ENCODE measurements at regions not wholly inside any gene's neighbourhood (a gene's known extent, or its start where the extent isn't known, plus 50 kb on each side); places are given as distances from the start of the nearest gene placed in this dataset.
"Not testable (repeated sequence)": the region's sequence is repeated elsewhere in the genome, so short reads cannot be mapped to it uniquely, and the experiment has no call there.

DNA sequence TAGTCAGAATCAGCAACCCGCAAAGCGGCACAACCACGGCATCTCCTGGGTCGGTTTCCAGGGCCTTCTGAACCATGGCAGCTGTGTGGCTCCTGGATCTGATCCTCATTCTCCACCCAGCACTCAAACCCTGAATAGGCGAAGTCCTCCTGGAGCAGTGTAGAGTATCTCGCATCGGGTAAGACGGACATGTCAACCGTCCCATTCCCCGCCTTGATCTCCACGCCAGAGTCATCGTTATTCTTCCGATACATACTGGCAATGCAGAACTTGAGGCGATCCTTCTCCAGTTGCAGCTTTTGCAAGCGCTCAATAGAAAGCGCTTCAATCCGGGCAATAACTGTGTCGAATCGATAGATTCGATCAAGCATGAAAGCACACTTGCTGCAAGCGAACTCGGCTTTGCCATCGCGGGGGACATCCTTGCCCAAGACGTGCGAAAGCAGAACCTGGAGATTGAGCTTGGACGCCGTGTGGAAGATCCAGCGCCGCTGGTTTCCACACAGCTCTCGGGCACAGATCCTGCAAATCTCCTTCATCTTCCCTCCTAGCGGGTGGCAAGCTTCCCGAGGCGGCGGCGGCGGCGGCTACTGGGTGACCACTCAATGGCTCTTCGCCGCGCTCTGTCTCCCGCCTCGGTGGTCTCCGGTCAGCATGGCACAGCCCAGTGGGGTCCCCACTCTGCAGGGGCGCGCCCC lies 142.9 kb downstream of the NBPF8 start:
- peak in 1 of 2 donors; percentile 0 for DNase-seq

DNA sequence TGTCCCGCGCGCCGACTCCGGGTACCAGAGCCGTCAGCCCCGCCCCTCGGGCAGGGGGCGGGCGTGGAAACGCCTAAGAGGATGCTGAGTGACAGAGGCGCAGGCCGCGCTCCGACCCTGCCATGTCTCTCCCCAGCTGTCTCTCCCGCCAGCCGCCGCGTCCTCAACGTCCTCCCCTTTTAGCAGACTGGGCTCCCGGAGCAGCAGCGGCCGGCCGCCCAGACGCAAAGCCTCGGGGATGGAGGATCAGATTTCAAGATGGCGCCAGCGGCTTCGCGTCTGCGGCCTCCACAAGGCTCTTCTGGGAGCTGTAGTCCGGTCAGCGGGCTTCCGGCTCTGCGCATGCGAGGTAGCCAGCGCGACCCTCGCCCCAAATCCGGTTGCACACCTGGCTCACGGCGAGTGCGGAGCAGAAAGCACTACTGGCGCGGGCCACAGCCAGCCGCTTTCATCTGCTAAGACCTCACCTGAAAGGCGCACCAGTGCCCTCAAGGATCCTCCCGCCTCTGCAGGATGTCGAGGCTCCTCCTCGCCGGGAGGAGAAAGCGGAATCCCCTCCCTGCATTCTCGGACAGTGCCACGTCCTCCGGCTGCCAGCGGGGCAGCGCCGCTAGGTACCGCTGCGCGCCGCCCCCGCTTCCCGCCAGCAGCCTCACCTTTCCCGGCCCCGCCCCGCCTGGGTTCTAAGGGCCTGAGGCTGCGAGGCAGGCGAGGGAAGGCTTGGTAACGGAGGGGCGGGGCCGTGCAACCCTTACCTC lies 143.6 kb downstream of the NBPF8 start:
- peak; percentile 36 to 51 for DNase-seq

DNA sequence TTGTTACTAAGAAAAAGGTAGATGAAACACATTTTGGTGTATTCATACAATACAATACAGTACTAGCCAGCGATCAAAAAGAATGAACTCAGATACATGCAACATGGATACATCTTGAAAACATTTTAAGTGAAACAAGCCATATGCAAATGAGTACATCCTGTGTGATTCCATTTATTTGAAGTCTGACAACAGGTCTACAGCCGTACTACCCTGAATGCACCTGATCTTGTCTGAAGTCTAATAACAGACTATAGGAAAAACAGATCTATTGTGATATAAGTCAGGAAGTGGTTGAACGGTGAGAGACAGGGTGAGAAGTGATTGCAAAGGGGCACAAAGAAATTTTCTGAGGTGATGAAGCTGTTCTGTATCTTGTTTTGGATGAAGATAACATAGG lies 146.9 kb downstream of the NBPF8 start:
- not testable (repeated sequence) for DNase-seq

DNA sequence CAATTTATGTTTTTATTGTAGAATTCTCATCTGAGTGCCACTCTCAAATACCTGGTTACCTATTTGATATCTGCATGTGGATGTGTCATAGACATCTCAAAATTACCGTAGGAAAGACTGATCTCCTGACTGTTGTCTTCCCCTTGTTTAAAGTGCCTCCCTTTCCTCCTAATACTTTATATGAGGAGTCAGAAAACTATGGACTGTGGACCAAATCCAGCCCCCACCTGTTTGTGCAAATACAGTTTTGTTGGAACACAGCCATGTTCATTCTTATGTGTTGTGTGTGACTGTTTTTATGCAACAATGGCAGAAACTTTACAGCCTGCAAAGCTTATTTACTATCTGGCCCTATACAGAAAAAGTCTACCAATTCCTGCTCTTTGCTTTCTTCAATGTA lies 150.6 kb downstream of the NBPF8 start:
- DNase-seq, result not testable (repeated sequence)

DNA sequence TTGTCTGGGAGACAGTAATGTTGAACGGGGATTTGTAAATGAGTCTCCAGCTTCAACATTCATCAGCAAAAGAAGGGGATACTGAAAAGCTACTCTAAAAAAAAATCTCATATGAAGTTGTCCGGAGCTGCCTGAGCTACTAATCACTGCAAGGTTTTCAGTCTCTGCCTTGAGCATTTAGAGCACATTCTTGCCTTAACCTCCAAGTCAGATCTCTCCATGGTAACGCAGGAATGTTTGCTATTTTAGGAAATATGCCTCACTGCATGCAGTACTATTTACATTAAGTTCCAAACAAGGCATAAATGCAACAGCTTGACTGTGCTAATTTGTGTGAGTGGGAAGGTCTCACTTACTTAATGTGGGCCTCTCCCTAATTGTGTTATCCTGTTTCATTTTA lies 152.8 kb downstream of the NBPF8 start:
- DNase-seq, result not testable (repeated sequence)

DNA sequence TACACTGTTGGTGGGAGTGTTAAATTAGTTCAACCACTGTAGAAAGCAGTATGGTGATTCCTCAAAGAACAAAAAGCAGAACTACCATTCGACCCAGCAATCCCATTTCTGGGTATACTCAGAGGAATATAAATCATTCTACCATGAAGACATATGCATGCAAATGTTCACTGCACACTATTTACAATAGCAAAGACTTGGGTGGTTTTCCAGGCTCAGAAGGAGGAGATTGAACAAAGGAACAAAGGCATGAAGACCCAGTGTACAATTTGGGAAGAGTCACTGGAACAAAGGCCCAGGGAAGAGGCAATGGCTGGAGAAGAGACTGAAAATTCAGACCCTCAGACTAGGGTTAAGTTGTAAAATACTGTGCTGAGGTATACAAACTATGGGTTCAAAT lies 148.5 kb upstream of the NBPF26 start:
- not testable (repeated sequence) for DNase-seq

DNA sequence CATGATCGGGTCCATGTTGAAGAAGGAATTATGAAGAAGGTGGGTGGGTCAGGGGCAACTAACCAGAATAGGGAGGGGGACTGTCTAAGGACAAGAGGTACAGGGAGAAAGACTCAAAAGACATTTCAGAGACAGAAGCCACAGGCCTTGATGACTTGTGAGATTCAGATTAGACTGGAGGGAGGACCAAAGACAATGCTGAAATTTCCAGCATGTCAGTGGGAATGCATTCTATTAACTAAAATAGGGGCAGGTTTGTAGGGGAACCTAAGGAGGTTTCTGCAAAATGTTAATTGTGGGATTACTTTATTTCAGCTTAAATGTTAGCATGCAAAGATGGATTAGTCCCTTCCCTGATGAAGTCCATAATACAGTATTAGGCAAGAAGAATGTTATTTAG lies 141.6 kb upstream of the NBPF26 start:
- DNase-seq, result not testable (repeated sequence)

DNA sequence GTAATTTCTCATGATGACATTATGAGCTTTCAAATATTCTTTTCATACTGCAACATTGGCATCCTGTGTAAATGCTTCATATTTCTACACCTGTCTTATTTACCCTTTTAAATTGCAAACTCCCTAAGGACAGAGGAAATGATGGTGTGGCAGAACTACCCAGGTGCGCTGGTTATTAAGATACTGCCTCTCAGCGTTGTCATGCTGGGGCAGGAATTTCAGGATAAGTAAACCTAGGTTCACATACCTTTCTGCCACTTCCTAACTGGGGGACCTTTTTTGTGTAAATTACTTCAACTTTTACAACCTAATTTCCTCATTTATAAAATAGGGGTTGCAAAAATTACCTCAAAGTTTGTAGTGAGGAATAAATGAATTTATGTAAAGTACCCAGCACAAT lies 137.7 kb upstream of the NBPF26 start:
- DNase-seq, result not testable (repeated sequence)

DNA sequence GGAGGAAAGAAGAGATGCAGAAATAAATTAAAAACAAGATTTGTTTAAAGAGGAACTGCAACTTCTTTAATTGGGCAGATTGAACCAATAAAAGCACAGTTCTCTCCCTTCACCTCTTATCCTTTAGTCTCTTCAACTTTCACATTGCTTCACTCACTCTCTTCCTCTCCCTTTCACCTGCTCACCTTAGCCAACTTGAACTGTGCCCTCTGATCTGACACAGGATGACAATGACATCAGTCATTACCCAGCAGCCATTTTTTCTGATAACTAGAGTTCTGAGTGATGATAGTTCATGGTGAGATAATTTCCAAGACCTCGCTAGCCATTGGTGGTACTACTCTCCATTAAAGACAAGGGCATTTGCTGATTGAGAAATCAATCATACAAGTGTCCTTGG lies 134.9 kb upstream of the NBPF26 start:
- not testable (repeated sequence) for DNase-seq

DNA sequence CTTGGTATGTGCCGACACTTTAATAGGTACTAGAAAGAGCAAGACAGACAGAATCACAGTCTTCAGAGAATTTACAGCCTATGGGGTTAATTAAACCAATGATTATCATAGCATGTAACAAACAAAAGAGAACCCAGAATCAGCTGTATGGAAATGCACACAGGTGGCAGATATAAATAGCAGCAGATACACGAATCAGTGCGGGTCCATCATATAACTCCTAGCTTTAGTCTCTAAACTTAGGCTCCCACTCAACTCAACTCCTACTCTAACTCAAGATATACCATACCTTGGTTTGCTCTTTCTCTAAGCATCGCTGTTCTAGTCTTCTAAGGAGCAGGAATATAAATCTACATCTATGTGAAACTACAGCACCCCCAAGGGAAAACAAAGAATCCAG lies 132.0 kb upstream of the NBPF26 start:
- DNase-seq, result not testable (repeated sequence)

DNA sequence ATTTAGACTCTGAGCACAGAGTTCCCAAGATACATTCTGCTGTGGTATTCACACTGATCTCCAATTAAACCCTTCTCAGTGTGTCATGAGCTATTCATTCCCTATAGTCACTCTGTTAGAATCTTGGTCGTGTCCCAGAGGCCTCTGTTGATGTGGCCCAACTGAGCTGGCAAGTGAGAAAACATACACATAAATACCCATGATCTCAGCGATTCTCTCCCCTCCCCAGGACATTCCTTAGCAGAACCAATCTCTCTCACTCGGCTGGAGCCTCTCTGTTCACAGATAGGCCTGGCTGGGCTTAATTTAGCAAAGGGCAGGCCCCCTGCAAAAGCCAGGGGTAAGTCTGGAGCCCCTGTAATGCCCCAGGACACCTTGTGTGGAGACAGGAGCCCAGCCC lies 130.8 kb upstream of the NBPF26 start:
- not testable (repeated sequence) for DNase-seq

DNA sequence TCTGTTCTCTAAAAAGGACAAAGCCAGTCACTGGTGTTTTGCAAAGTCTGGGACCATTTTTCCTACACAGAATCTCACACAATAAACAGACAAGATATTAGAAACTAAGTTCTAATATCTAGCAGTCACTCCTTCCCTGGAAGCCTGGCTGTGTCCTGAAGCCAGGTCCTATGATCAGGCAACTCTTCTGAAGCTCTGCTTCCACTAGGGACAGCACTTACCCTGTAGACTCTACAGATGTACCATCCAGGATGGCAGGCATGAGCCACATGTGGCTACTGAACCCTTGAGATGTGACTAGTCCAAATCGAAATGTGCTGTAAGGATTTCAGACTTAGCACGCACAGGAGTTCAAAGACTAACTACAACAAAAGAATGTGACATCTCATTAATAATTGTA lies 130.1 kb upstream of the NBPF26 start:
- DNase-seq, result not testable (repeated sequence)

DNA sequence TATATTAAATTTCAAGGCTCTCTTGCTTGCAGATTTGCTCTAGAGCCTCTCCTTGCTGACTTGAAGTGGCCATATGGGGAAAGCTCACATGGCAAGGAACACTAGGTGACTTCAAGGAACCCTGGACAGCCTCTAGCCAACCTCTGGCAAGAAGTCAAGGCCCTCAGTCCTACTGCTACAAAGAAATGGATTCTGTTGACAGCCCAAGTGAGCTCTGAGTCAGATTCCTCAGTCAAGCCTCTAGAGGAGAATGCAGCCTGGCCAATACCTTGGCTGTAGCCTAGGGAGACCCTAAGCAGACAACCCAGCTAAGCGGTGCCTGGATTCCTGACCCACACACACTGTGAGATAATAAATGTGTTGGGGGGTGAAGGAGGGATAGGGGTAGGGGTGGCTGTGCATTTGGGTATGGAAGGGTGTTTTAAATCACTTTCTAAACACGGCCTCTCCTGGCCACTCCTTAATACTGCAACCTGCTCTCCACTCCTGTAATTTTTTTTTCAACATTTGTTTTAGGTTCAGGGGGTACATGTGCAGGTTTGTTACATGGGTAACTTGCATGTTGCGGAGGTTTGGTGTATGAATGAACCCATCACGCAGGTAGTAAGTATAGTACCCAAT lies 125.3 kb upstream of the NBPF26 start:
- not testable (repeated sequence) for DNase-seq

DNA sequence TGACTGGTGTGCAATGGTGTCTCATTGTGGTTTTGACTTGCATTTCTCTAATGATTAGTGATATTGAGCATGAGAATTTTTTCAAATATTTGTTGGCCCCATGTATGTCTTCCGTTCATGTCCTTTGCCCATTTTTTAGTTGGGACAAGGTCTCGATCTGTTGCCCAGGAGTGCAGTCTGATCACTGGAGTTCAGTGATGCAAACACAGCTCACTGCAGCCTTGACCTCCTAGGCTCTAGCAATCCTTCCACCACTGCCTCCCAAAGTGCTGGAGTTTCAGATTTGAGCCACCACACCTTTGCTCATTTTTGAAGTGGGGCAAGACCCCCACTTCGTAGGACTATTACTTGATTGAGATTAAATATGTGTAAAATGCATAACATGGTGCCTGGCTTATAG lies 124.2 kb upstream of the NBPF26 start:
- DNase-seq, result not testable (repeated sequence)

DNA sequence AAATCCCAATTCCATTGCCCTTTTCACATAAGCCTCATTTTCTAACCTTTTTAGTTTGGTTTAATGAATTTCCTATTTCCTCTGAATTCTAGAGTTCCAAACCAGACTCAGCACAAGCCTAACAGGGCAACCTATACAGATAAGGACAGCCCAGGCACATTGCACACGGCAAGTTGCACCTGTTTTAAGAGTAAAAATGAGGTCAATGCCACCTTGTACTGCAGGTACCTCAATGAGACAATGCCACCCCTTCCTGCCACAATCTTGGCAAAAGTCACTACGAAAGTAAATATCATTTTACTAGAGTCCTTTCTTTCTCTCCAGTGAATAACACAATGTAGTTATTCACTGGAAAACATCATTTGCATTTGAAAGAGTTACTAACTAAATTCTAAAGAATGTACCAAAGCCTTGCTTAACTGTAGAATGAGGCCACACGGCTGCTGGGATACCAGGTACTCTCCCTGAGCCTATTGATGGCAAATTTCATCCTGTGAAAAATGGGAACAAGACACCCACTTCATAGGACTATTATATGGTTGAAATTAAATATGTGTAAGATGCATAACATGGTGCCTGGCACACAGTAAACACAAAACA lies 123.2 kb upstream of the NBPF26 start:
- not testable (repeated sequence) for DNase-seq

DNA sequence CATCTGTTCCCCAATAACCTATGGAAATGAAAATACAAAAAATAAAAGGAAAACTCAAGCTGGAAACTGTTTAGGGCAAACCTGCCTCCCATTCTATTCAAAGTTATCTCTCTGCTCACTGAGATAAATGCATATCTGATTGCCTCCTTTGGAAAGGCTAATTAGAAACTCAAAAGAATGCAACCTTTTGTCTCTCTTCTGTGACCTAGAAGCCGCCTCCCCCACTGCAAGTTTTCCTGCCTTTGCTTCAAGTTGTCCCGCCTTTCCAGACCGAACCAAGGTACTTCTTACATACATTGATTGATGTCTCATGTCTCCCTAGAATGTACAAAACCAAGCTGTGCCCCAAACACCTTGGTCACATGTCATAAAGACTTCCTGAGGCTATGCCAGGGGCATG lies 115.9 kb upstream of the NBPF26 start:
- not testable (repeated sequence) for DNase-seq

DNA sequence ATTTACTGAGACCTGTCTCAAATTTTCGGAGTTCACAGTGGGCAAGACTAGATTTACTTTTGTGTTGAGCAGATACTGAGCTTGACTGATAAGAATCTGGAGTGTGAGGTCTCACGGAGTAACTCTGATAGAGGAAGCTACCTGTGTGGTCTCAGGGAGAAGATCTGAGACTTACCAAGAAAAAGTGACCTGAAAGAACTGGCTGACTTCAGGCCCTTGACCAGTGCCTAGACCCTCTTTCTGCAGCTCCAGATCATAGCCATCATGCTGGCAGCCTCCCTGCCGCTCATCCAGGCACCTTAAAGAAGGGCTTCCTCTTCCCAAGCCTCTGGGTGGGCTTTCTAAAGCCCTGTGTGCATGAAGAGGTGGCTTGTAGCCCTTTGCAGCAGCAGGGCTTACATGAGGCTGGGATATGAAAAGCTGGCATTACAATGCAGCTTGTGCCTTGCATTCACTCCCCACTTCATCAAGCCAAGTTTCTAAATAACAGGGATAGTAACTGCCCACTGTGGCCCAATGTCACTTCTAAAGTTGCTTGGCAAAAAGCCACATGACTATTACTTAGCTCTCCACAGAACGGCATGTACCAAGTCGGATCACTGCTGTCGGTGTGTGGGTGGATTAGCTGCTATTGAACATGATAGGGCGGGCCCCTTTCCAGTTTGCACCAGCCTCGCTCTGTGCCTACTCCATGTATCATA lies 115.3 kb upstream of the NBPF26 start:
- not testable (repeated sequence) for DNase-seq

DNA sequence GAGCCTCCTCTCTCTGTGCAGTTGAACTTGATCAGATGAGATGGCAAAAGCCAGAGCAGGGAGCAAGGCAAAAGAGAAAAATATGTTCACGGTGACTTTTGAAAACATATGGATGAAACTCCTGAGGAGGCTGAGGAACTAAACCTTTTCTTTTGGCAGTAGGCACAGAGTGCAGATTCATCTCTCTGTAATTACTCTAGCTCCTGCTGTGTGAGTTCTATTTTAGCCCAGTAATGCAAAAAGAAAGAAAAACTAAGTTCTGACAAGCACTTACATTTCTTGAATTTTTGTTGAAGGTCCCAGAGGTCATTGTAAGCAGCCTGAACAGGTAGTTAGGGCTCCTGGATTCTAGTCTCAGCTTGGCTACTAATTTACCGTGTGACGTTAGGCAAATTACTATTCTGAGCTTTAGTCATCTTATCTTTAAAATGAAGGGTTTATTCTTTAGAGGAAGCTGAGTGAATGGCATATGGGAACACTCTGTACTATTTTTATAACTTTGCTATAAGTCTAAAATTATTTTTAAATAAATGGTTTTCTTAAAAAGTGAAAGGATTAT lies 114.7 kb upstream of the NBPF26 start:
- DNase-seq, result not testable (repeated sequence)

DNA sequence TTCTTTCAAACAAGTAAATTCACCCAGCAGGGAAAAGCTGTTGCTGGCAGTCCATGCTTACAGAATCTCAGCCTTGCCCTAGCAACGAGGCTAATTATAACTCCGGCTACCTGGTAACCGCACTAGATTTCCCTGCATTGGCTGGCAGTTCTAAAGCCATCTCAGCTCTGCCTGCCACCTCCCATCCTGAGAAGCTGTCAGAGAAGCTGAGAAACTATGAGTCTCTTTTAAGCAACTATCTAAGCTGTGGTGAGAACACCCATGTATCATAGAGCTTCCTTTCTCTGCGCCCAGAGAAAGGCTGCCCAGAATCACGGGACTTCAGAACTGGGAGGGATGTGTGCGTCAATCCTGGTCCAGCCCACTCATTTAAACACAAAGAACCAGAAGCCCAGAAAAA lies 113.9 kb upstream of the NBPF26 start:
- DNase-seq, result not testable (repeated sequence)

DNA sequence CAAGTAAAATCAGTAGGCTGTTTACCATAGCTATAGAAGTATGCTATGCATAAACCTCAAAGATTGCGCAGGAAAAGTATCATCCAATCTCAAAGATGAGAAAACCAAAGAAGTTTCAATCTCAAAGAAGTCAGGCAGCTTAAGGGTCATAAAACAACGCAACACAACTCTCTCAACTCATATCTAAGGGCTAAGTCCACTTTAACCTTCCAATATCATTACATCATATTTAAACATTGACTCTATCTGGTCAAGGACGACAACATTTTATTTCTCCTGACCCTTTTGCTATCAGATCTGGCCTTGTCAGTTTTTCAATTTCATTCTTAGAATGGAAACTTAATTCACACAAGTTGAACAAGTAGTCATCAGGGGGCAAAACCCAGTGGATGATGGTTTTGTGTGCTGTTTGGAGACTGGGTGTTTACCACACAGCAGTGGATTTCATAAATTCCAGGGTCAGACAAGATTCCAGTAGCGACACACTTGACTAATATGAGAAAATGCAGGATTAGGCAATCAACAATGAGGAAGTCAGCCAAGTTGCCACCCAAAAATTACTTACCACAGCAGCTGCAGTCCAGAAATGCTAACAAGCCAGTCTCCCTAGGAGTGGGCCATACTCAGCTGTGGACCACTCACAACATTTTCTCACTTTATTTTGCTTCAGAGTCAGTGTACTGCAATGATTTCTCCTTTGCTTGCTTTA lies 108.7 kb upstream of the NBPF26 start:
- not testable (repeated sequence) for DNase-seq

DNA sequence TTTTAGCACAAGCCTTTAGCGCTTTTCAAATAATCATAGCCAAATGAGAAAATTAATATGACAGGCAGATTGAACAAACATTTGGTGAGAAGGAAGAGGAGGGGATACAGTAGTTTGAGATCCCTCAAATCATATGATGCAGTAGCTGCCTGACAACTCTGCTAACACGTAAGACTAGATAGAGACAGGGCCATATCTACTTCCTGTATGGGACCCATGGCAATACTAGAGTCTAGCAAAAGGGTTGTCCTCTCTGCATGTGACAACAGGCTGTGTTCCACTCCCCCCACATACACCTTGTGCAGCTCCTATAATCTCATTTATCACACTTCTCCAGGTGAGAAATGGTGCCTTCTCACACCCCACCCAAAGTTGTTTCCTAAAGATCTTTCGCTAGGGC lies 106.3 kb upstream of the NBPF26 start:
- DNase-seq, result not testable (repeated sequence)

Measured in inflammatory macrophage treated with lipopolysaccharide for 1 hour (primary cell).